Caco-2 (cell line): ENCODE measurements at regions not wholly inside any gene's neighbourhood (a gene's known extent, or its start where the extent isn't known, plus 50 kb on each side); places are given as distances from the start of the nearest gene placed in this dataset.

Experiments used
- BruUV-seq: library from RNA; stranded (reverse); fragments of 400-500 nt; replicated peaks from 2 replicates; lab custom pipeline; 2021; lab: Mats Ljungman, UMichigan
- CTCF ChIA-PET: fragments of 300-600 bp; sonication (Branson Sonifier 250); formaldehyde crosslinking; loops from one replicate; lab custom pipeline; 2022; ENCODE audit warnings: antibody characterized with exemption; lab: Charles Lee
- POLR2A ChIA-PET: fragments of 300-600 bp; sonication (Branson Sonifier 250); formaldehyde crosslinking; loops from one replicate; lab custom pipeline; 2022; ENCODE audit warnings: antibody characterized with exemption; lab: Charles Lee
- DNase-seq, 2 experiments: peaks; one replicate each; pipeline versions ENCODE4 v3.0.0 to v3.0.0-alpha.2; 2020 to 2022
- H3K27me3 ChIP-seq: replicated peaks from 2 replicates; pipeline ENCODE4 v1.6.0; 2011; ENCODE audit warnings: low read length; ENCODE audit not compliant: control insufficient read depth, insufficient read depth
- H3K36me3 ChIP-seq: 2 replicates; pipeline ENCODE4 v1.5.1; 2011; ENCODE audit warnings: low read length; ENCODE audit not compliant: control insufficient read depth, insufficient read depth
- H3K4me1 ChIP-seq: fragments of 250-450 bp; sonication (Bioruptor Pico); 2 replicates; pipeline ENCODE4 v1.5.1; 2020; ENCODE audit warnings: mild to moderate bottlenecking
- H3K4me3 ChIP-seq: 2 replicates; pipeline ENCODE4 v1.5.1; 2011; ENCODE audit warnings: low read depth, mild to moderate bottlenecking, control low read depth, low read length
- H3K9me3 ChIP-seq: fragments of 250-450 bp; sonication (Bioruptor Pico); 2 replicates; pipeline ENCODE4 v1.5.1; 2020; ENCODE audit warnings: mild to moderate bottlenecking, moderate library complexity
- H3K27ac Mint-ChIP-seq: one replicate; pipeline ENCODE4 v1.8.0; 2022; ENCODE audit warnings: mixed read lengths; ENCODE audit not compliant: unreplicated experiment
- H3K27me3 Mint-ChIP-seq: one replicate; pipeline ENCODE4 v1.8.0; 2022; ENCODE audit warnings: mixed read lengths; ENCODE audit not compliant: insufficient read depth, unreplicated experiment
- H3K36me3 Mint-ChIP-seq: one replicate; pipeline ENCODE4 v1.8.0; 2022; ENCODE audit warnings: mild to moderate bottlenecking, mixed read lengths; ENCODE audit not compliant: insufficient read depth, unreplicated experiment
- H3K4me1 Mint-ChIP-seq: one replicate; pipeline ENCODE4 v1.8.0; 2022; ENCODE audit warnings: low read depth, mixed read lengths; ENCODE audit not compliant: unreplicated experiment
- H3K4me3 Mint-ChIP-seq: one replicate; pipeline ENCODE4 v1.8.0; 2022; ENCODE audit warnings: mild to moderate bottlenecking, moderate library complexity, mixed read lengths; ENCODE audit not compliant: unreplicated experiment
- H3K9me3 Mint-ChIP-seq: one replicate; pipeline ENCODE4 v1.8.0; 2022; ENCODE audit warnings: mixed read lengths; ENCODE audit not compliant: unreplicated experiment
- intact Hi-C: fragments of 100-400 bp; cut with micrococcal nuclease; formaldehyde crosslinking; loops from one replicate; pipeline ENCODE4 v1.10.0; 2022; ENCODE audit not compliant: unreplicated experiment
- TF ChIP-seq, protein P1 (sequence below), 2 experiments: fragments of 200-600 bp in 1 of 2; IDR thresholded peaks; 1 replicate in 1 of 2; 2 replicates in 1 of 2; pipeline versions ENCODE4 v1.5.1 to v1.8.0; 2011 to 2022; ENCODE audit warnings: antibody characterized with exemption in 1 of 2, control low read depth in 1 of 2, inconsistent platforms in 1 of 2, low read depth in 1 of 2, low read length in 1 of 2, mild to moderate bottlenecking in 1 of 2, moderate library complexity in 1 of 2; ENCODE audit not compliant: insufficient read depth in 1 of 2, severe bottlenecking in 1 of 2, unreplicated experiment in 1 of 2

DNA sequence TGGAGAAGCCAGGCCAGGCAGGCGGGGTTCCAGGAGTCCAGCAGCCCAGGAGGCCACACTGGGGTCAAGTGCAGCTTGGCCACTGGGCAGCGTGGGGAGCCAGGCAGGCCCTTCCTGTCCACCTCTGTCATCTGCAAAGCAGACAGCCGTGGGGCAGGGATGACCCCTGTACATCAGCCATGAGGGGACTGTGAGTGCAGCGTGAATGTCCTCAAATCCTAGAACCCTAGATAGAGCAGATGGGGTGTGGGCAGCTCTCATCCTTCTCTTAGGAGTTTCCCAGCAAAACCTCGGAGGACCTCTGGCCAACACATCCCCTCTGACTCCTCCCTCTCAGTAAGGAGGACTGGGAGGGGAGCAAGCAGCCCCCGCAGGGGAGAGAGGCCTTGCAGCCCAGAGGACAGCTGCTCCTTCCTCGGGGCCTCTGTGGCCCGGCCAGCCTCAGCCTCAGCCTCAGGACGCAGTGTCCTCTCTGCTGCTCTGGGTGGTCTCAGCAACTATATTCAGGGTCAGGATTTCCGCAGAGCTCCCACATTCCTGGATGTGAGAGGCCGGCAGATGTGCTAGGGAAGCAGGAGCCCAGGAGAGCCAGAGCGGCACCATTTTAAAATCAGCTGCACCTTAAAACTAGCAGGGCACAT is 820.5 kb downstream of the BRD1 start:
- no peaks in the 10 kb centered on the region for H3K27me3 ChIP-seq
- H3K9me3 ChIP-seq, result no peaks in the 10 kb centered on the region
- no peaks in the 10 kb centered on the region for H3K36me3 ChIP-seq

DNA sequence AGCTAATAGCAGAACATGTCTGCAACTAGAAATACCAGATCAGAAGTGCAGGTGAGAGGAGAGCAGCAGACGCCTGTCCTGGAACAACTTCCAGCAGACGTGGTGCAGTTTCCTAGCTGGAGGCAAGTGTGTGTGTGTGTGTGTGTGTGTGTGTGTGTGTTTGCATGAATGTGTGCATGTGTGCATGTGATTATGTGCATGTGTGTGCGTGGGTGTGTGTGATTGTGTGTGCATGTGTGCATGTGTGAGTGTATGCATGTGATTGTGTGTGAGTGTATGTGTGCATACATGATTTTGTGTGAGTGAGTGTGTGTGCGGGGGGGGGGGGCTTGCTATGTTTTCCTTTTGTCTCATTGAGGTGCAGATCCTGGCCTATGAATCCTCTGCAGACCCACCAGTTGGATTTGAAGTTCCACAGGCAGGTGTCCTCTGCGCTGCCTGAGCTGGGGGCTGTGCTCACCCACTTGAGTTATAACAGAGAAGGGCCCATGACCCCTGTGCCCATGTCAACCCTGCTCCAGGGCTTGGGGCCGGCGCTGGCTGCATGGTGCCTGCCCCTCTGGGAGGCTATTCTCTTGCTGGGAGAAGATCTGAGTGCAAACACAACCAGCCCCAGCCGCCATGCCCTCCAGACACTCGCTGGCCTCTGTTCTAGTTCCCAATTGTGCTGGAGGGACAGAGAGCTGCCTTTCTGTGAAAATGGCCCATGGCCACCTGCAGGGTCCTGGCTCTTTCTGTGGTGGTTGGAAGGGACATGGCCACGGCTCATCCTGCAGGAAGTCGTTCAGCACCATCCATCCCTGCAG is 821.3 kb downstream of the BRD1 start:
- Mint-ChIP-seq H3K4me1 (no peaks in the 10 kb centered on the region), H3K4me3 (no peak overlapping the region), H3K27me3 (peaks cover 11% of the 10 kb centered on the region), H3K36me3 (no peaks in the 10 kb centered on the region), H3K9me3 (peaks cover 5% of the 10 kb centered on the region), H3K27ac (no peak overlapping the region)
- TF ChIP-seq, protein P1, sequence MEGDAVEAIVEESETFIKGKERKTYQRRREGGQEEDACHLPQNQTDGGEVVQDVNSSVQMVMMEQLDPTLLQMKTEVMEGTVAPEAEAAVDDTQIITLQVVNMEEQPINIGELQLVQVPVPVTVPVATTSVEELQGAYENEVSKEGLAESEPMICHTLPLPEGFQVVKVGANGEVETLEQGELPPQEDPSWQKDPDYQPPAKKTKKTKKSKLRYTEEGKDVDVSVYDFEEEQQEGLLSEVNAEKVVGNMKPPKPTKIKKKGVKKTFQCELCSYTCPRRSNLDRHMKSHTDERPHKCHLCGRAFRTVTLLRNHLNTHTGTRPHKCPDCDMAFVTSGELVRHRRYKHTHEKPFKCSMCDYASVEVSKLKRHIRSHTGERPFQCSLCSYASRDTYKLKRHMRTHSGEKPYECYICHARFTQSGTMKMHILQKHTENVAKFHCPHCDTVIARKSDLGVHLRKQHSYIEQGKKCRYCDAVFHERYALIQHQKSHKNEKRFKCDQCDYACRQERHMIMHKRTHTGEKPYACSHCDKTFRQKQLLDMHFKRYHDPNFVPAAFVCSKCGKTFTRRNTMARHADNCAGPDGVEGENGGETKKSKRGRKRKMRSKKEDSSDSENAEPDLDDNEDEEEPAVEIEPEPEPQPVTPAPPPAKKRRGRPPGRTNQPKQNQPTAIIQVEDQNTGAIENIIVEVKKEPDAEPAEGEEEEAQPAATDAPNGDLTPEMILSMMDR (IDR thresholded peaks at IDR 0.05; ENCODE audit: insufficient read depth in 1 of 2, low read depth in 1 of 2, low read length in 1 of 2, severe bottlenecking in 1 of 2, unreplicated experiment in 1 of 2), result no peak
- Histone ChIP-seq H3K27me3 (no peaks in the 10 kb centered on the region), H3K4me3 (no peak overlapping the region), H3K9me3 (no peaks in the 10 kb centered on the region), H3K4me1 (no peaks in the 10 kb centered on the region), H3K36me3 (no peaks in the 10 kb centered on the region)
- intact Hi-C loops, result no loop called here
- no TSS peak for BruUV-seq
- CTCF ChIA-PET, result no interaction called here
- DNase-seq, result no peak
- POLR2A ChIA-PET, result no interaction called here

More for the DNA sequence above, 820.5 kb downstream of the BRD1 start:
- DNase-seq, result no peak
- H3K9me3 Mint-ChIP-seq, result no peaks in the 10 kb centered on the region
- intact Hi-C loops, result no loop called here
- H3K27ac Mint-ChIP-seq, result no peak overlapping the region
- TF ChIP-seq, protein P1 (IDR thresholded peaks at IDR 0.05; ENCODE audit: insufficient read depth in 1 of 2, low read depth in 1 of 2, low read length in 1 of 2, severe bottlenecking in 1 of 2, unreplicated experiment in 1 of 2), result no peak
- no peak overlapping the region for H3K4me3 ChIP-seq
- H3K36me3 Mint-ChIP-seq, result no peaks in the 10 kb centered on the region
- ChIA-PET CTCF (no interaction called here), POLR2A (no interaction called here)
- H3K27me3 Mint-ChIP-seq, result peaks cover 16% of the 10 kb centered on the region
- BruUV-seq, result no TSS peak
- H3K4me3 Mint-ChIP-seq, result no peak overlapping the region
- no peaks in the 10 kb centered on the region for H3K4me1 ChIP-seq
- no peaks in the 10 kb centered on the region for H3K4me1 Mint-ChIP-seq

DNA sequence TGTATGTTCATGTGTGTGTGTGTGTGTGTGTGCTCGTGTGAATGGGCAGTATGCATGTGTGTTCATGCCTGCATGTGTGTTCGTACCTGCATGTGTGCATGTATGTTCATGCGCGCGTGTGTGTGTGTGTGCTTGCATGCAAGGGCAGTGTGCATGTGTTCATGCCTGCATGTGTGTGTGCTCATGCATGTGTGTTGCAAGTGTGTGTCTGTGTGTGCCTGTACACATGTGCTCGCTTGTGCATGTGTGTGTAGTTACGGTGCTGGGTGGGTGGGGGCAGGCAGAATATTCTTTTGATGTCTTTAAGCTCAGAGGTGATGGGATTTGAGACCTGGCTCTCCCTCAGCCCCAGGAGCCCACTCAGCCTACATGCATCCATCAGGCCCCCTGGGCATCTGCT is 822.1 kb downstream of the BRD1 start:
- Histone ChIP-seq H3K9me3 (no peaks in the 10 kb centered on the region; the same call in 1 of the 2 replicates), H3K27me3 (no peaks in the 10 kb centered on the region), H3K4me3 (no peak overlapping the region), H3K36me3 (no peaks in the 10 kb centered on the region), H3K4me1 (no peaks in the 10 kb centered on the region)
- Mint-ChIP-seq H3K36me3 (no peaks in the 10 kb centered on the region), H3K27ac (no peak overlapping the region), H3K9me3 (peaks cover 13% of the 10 kb centered on the region), H3K27me3 (peaks cover 9% of the 10 kb centered on the region), H3K4me1 (no peaks in the 10 kb centered on the region), H3K4me3 (no peak overlapping the region)
- CTCF ChIA-PET, result no interaction called here
- intact Hi-C loops, result no loop called here
- TF ChIP-seq, protein P1 (IDR thresholded peaks at IDR 0.05; ENCODE audit: insufficient read depth in 1 of 2, low read depth in 1 of 2, low read length in 1 of 2, severe bottlenecking in 1 of 2, unreplicated experiment in 1 of 2), result no peak
- no TSS peak for BruUV-seq
- no peak for DNase-seq
- POLR2A ChIA-PET, result no interaction called here
